Mammary epithelial cell (primary cell): ENCODE measurements at regions not wholly inside any gene's neighbourhood (a gene's known extent, or its start where the extent isn't known, plus 50 kb on each side); places are given as distances from the start of the nearest gene placed in this dataset.

ENCODE experiments used
- EZH2 ChIP-seq: IDR thresholded peaks from 2 replicates; pipeline ENCODE4 v1.6.1; 2012; ENCODE audit warnings: low read length, inconsistent platforms, borderline replicate concordance
- TF ChIP-seq, protein P1 (sequence below), 2 donors: IDR thresholded peaks in 1 of 2; conservative IDR thresholded peaks in 1 of 2; 2 replicates each; pipeline ENCODE4 v1.5.1; 2011 to 2012; ENCODE audit warnings: inconsistent platforms in 2 of 2, low read length in 2 of 2, mild to moderate bottlenecking in 2 of 2, control low read depth in 1 of 2, low read depth in 1 of 2; ENCODE audit not compliant: insufficient read depth in 1 of 2; ENCODE audit errors: extremely low read depth in 1 of 2

DNA sequence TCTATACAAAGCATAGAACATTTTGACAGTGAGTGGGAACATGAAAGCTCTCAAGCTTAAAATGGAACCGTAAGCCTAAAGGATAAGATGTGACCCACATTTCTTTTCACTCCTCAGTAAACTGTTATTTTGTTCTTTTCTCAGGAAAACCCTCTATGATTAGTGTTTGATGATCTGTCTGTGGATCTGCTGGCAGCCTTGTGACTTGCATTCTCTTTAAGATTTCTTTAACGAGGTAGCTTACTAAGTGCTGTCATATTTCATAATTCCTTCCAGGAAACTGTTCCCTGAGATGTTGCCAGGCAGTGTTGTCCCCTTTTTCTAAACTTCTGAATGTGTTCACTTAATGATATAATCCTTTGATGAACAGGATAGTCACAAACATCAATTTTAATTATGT lies 167.6 kb downstream of the PYDC2 start:
- TF ChIP-seq, protein P1, sequence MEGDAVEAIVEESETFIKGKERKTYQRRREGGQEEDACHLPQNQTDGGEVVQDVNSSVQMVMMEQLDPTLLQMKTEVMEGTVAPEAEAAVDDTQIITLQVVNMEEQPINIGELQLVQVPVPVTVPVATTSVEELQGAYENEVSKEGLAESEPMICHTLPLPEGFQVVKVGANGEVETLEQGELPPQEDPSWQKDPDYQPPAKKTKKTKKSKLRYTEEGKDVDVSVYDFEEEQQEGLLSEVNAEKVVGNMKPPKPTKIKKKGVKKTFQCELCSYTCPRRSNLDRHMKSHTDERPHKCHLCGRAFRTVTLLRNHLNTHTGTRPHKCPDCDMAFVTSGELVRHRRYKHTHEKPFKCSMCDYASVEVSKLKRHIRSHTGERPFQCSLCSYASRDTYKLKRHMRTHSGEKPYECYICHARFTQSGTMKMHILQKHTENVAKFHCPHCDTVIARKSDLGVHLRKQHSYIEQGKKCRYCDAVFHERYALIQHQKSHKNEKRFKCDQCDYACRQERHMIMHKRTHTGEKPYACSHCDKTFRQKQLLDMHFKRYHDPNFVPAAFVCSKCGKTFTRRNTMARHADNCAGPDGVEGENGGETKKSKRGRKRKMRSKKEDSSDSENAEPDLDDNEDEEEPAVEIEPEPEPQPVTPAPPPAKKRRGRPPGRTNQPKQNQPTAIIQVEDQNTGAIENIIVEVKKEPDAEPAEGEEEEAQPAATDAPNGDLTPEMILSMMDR (conservative IDR thresholded peaks at IDR 0.05 in 1 of 2, IDR thresholded peaks at IDR 0.05 in 1 of 2; ENCODE audit: extremely low read depth in 1 of 2, insufficient read depth in 1 of 2, low read depth in 1 of 2, low read length in 2 of 2): no peak
- no peak for TF ChIP-seq EZH2
